ENCODE measurements at regions not wholly inside any gene's neighbourhood (a gene's known extent, or its start where the extent isn't known, plus 50 kb on each side); places are given as distances from the start of the nearest gene placed in this dataset.

DNA sequence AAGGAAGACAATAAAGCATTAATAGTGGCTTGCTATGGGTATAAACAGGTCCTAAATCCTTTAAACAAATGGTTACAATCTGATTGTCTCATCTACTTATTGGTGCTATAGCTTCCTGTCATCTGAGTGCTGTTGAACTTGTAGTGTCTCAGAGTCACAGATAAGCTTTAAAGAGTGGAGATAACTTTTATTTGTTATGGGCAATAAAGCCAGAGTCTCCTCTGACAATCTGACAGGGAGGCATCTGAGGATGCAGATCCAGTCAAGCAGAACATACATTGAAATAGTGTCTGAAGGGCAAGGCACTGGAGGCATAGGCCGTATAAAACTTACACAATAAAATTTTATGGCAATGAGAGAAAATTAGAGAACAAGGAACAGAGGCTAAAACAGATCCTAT is 1132.4 kb upstream of the CDH2 start:
- no peak overlapping the region for H3K27ac ChIP-seq
- H3K27me3 ChIP-seq (replicated peaks), result no peaks in the 10 kb centered on the region
- DNase-seq (ENCODE audit: low read depth in 1 of 2, low spot score in 2 of 2), result no peak
- no peak overlapping the region for H3K4me3 ChIP-seq
- no peaks in the 10 kb centered on the region for H3K4me1 ChIP-seq (replicated peaks)
- H3K9me3 ChIP-seq (replicated peaks), result no peaks in the 10 kb centered on the region
- H3K36me3 ChIP-seq, result no peaks in the 10 kb centered on the region

DNA sequence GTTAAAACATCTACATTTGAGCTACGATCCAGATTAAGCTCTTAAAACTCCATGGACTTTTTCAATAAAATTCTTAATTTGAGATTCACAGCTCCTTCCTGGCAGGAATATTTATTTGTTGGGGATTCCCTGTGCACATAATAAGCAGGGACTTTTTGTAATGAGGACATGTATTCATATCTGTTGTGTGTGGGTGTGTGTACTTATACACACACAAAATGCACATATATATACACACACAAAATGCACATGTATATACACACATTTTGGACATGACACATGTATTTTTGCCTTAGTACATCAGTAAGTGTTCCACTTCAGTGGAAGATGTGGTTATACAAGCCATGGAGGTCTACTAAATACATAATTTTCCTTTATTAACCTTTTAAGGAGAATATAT is 1131.1 kb upstream of the CDH2 start:
- no peak for DNase-seq (ENCODE audit: low read depth in 1 of 2, low spot score in 2 of 2)
- Histone ChIP-seq H3K36me3 (no peaks in the 10 kb centered on the region), H3K27ac (no peak overlapping the region), H3K27me3 (replicated peaks) (no peaks in the 10 kb centered on the region), H3K4me1 (replicated peaks) (no peaks in the 10 kb centered on the region), H3K9me3 (replicated peaks) (no peaks in the 10 kb centered on the region), H3K4me3 (no peak overlapping the region)

DNA sequence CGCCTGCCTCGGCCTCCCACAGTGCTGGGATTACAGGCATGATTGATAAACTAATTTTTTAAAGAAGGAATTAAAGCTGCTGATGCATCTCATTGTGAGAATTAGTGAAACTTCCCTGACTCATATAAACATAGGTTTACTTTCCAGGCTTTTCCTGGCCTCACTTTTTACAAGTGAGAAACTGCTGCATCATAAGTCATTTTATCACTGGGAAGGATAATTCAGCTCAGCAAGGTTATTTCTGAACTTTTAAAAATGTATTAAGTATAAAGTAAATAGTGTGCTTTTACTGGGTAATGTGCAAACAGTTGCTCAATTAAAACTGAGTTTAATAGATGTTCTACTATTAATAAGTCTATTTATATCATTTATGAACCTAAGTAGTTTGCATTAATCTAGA is 1130.3 kb upstream of the CDH2 start:
- H3K27ac ChIP-seq, result no peak overlapping the region
- H3K9me3 ChIP-seq (replicated peaks), result no peaks in the 10 kb centered on the region
- no peak for DNase-seq (ENCODE audit: low read depth in 1 of 2, low spot score in 2 of 2)
- H3K27me3 ChIP-seq (replicated peaks), result 0 out of 2 replicates have a peak, but pooled peaks cover 3% of the 10 kb centered on the region
- no peak overlapping the region for H3K4me3 ChIP-seq
- H3K36me3 ChIP-seq, result no peaks in the 10 kb centered on the region
- no peaks in the 10 kb centered on the region for H3K4me1 ChIP-seq (replicated peaks)

DNA sequence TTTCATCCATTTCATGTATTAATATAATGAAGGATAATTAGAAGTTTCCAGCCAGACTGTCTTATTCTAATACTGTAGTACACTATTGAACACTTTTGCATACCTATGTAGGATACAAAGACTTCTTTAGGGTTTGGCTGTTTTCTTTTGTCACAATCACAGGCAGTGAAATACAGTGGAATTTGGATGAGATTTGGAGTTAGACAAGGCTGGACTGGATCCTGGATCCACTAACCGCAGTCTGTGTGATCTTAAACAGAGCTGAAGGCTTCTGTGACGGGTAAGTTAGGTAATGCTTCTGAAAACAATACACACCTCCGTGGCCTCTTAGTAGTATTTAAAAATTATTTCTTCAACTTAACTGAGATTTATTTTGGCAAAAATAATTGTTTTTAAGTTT is 1128.6 kb upstream of the CDH2 start:
- H3K4me3 ChIP-seq, result no peak overlapping the region
- no peak overlapping the region for H3K27ac ChIP-seq
- 0 out of 2 replicates have a peak, but pooled peaks cover 3% of the 10 kb centered on the region for H3K27me3 ChIP-seq (replicated peaks)
- DNase-seq (ENCODE audit: low read depth in 1 of 2, low spot score in 2 of 2), result no peak
- H3K4me1 ChIP-seq (replicated peaks), result no peaks in the 10 kb centered on the region
- H3K9me3 ChIP-seq (replicated peaks), result no peaks in the 10 kb centered on the region
- no peaks in the 10 kb centered on the region for H3K36me3 ChIP-seq

DNA sequence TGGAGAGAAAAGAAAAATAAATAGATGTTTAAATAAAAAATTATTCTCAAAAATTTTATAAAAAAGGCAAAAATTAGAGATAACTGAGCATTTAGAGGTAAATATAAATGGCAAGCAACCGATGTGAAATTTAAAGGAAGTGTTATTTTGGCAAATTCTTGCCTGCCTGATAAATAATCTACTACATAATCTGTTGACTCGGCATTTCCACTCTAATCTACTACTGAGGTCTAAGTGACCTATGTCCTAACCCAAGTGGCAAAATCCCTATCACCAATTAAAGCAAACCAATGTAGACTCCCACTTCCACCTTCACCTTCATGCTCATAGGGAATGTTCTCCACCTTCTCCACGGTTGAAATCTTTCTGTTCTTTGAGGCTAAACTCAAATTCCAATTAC is 1124.1 kb upstream of the CDH2 start:
- no peak for DNase-seq (ENCODE audit: low read depth in 1 of 2, low spot score in 2 of 2)
- H3K9me3 ChIP-seq (replicated peaks), result no peaks in the 10 kb centered on the region
- no peaks in the 10 kb centered on the region for H3K36me3 ChIP-seq
- H3K27ac ChIP-seq, result no peak overlapping the region
- H3K4me3 ChIP-seq, result no peak overlapping the region
- H3K4me1 ChIP-seq (replicated peaks), result no peaks in the 10 kb centered on the region
- H3K27me3 ChIP-seq (replicated peaks), result 0 out of 2 replicates have a peak, but pooled peaks cover 3% of the 10 kb centered on the region

DNA sequence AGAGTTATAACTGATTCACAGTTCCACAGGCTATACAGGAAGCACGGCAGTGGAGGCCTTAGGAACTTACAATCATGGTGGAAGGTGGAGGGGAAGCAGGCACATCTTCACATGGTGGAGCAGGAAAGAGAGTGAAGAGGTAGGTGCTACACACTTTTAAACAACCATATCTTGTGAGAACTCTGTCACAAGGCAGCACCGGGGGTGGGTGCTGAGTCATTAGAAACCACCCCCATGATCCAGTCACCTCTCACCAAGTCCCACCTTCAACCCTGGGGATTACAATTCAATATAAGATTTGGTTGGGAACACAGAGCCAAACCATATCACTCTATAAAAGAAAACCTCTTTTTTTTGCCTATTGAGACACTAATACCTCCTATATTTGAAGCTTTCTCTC is 1108.5 kb upstream of the CDH2 start:
- Histone ChIP-seq H3K4me1 (replicated peaks) (no peaks in the 10 kb centered on the region), H3K27ac (no peak overlapping the region), H3K4me3 (no peak overlapping the region), H3K36me3 (no peaks in the 10 kb centered on the region), H3K27me3 (replicated peaks) (no peaks in the 10 kb centered on the region), H3K9me3 (replicated peaks) (no peaks in the 10 kb centered on the region)
- no peak for DNase-seq (ENCODE audit: low read depth in 1 of 2, low spot score in 2 of 2)

DNA sequence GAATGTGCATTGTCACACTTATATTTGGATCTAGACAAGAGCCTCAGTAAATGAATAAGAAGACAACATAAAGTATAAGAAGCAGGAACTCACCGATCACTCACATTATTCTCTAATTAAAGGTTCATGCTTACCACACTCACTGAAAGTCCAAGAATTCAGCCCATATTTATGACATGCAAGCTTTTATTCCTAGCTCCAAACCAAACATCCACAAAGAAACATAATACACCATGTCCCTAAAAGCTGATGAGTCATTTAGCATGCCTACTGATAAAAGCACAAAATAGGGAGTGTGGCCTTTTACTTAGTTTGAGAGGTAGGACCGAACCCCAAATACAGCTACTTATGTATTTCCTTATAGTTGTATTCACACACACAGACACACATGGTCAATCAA is 1094.6 kb upstream of the CDH2 start:
- Histone ChIP-seq H3K4me1 (replicated peaks) (no peaks in the 10 kb centered on the region), H3K4me3 (no peak overlapping the region), H3K9me3 (replicated peaks) (no peaks in the 10 kb centered on the region), H3K27me3 (replicated peaks) (no peaks in the 10 kb centered on the region), H3K36me3 (no peaks in the 10 kb centered on the region), H3K27ac (no peak overlapping the region)
- DNase-seq (ENCODE audit: low read depth in 1 of 2, low spot score in 2 of 2), result no peak

DNA sequence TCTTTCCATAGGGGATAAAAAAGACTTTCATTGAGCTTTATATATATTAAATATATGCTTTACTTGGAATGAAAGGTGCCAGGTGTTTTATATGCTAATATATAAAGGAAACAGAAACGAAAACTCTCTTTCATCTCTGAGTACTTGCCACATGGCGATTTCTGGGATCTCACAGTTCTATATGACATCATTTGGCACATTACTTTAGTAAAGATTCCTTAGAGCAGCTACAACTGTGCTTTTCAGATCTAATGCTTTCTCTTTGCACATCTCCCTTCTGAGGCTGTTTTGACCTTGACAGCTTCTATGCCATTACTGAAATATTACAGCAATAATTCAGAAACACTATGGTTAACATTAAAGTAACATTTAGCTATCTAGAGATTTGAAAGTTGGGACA is 1082.9 kb upstream of the CDH2 start:
- no peak overlapping the region for H3K27ac ChIP-seq
- H3K27me3 ChIP-seq (replicated peaks), result no peaks in the 10 kb centered on the region
- no peak overlapping the region for H3K4me3 ChIP-seq
- H3K4me1 ChIP-seq (replicated peaks), result no peaks in the 10 kb centered on the region
- H3K36me3 ChIP-seq, result no peaks in the 10 kb centered on the region
- H3K9me3 ChIP-seq (replicated peaks), result no peaks in the 10 kb centered on the region
- DNase-seq (ENCODE audit: low read depth in 1 of 2, low spot score in 2 of 2), result no peak

DNA sequence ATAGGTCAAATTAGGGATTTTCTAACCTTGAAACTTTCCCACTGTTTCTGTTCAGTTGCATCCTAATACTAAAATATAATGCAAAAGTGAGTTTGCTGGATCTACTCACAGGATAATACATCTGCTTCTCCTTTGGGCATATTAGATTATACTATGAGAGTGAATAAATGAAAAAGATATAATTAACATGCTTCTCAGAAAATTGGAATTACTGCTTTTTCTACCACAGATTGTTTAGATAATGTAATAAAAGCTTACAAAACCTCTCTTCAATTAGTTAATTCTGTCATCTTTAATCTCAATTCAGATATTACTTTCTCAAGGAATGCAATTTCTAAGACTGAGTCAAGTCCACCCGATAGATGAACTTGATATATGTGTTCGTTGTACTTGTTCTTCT is 1077.2 kb upstream of the CDH2 start:
- H3K27ac ChIP-seq, result no peak overlapping the region
- no peaks in the 10 kb centered on the region for H3K27me3 ChIP-seq (replicated peaks)
- DNase-seq (ENCODE audit: low read depth in 1 of 2, low spot score in 2 of 2), result no peak
- no peaks in the 10 kb centered on the region for H3K9me3 ChIP-seq (replicated peaks)
- H3K4me3 ChIP-seq, result no peak overlapping the region
- H3K4me1 ChIP-seq (replicated peaks), result no peaks in the 10 kb centered on the region
- H3K36me3 ChIP-seq, result no peaks in the 10 kb centered on the region

DNA sequence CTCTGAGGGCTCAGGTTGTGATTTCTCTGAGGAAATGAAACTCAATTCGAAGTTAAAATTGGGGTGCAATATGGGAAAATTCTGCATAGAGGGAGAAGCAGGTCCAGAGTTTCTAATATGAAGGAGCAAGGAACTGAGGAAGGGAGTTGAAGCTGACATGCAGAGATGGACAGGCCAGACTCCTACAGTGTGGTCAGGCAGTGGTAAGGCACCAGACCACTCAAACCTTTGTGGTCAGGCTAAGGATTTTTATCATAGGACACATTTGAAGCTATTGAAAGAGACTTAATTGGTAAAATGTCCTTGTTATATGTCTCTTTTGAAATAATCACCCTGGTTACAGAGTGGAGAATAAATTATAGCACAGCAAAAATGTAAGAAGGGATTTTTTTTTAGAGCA is 1074.8 kb upstream of the CDH2 start:
- no peaks in the 10 kb centered on the region for H3K4me1 ChIP-seq (replicated peaks)
- DNase-seq (ENCODE audit: low read depth in 1 of 2, low spot score in 2 of 2), result no peak
- no peaks in the 10 kb centered on the region for H3K27me3 ChIP-seq (replicated peaks)
- H3K4me3 ChIP-seq, result no peak overlapping the region
- H3K36me3 ChIP-seq, result no peaks in the 10 kb centered on the region
- H3K9me3 ChIP-seq (replicated peaks), result no peaks in the 10 kb centered on the region
- no peak overlapping the region for H3K27ac ChIP-seq

DNA sequence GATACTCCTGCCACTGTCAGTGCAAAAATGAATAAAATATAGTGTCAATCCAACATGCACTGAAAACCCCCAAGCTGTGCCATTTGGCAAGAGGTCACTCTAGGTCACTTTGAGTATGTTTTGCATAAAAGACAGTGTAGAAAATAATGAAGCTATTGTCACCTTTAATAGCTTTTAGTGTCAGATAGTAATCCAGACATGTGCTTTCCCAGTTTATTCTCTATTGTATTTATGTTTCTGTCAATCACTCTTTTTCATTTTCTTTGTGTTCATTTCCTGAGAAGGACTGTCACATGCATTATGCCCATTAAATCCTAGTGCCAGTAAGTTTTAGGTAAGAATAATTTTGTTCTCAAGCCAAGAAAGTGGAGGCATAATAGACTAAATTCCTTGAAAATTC is 1073.9 kb upstream of the CDH2 start:
- Histone ChIP-seq H3K4me3 (no peak overlapping the region), H3K4me1 (replicated peaks) (no peaks in the 10 kb centered on the region), H3K36me3 (no peaks in the 10 kb centered on the region), H3K27me3 (replicated peaks) (no peaks in the 10 kb centered on the region), H3K9me3 (replicated peaks) (no peaks in the 10 kb centered on the region), H3K27ac (no peak overlapping the region)
- no peak for DNase-seq (ENCODE audit: low read depth in 1 of 2, low spot score in 2 of 2)

DNA sequence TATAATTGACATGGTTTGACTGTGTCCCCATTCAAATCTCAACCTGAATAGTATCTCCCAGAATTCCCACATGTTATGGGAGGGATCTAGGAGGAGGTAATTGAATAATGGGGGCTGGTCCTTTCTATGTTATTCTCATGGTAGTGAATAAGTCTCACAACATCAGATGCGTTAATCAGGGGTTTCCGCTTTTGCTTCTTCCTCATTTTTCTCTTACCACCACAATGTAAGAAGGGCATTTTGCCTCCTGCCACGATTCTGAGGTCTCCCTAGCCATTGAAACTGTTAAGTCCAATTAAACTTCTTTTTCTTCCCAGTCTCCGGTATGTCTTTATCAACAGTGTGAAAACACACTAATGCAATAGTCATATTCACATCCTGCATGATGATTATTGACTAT is 1073.3 kb upstream of the CDH2 start:
- H3K4me3 ChIP-seq, result no peak overlapping the region
- H3K27ac ChIP-seq, result no peak overlapping the region
- H3K36me3 ChIP-seq, result no peaks in the 10 kb centered on the region
- DNase-seq (ENCODE audit: low read depth in 1 of 2, low spot score in 2 of 2), result no peak
- no peaks in the 10 kb centered on the region for H3K27me3 ChIP-seq (replicated peaks)
- no peaks in the 10 kb centered on the region for H3K9me3 ChIP-seq (replicated peaks)
- H3K4me1 ChIP-seq (replicated peaks), result no peaks in the 10 kb centered on the region

DNA sequence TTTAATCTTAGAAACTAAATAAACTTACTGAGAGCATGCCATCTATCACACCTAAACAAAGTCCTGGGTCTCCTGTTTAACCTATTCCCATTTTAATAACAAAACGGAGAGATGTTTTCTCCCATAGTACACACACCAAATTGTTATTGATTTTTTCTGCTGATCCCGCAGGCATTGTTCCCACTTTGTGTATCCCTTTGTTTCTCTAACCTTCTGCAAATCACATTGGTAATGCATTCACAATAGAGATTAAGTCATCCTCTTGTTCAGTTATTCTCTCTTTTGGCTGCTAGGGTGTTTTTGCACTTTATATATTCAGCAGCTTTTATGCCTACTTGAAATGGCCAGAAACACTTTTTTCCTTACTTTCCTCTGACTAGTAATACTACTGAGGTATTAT is 1071.9 kb upstream of the CDH2 start:
- no peak for DNase-seq (ENCODE audit: low read depth in 1 of 2, low spot score in 2 of 2)
- Histone ChIP-seq H3K4me3 (no peak overlapping the region), H3K27ac (no peak overlapping the region), H3K36me3 (no peaks in the 10 kb centered on the region), H3K9me3 (replicated peaks) (no peaks in the 10 kb centered on the region), H3K4me1 (replicated peaks) (no peaks in the 10 kb centered on the region), H3K27me3 (replicated peaks) (no peaks in the 10 kb centered on the region)

DNA sequence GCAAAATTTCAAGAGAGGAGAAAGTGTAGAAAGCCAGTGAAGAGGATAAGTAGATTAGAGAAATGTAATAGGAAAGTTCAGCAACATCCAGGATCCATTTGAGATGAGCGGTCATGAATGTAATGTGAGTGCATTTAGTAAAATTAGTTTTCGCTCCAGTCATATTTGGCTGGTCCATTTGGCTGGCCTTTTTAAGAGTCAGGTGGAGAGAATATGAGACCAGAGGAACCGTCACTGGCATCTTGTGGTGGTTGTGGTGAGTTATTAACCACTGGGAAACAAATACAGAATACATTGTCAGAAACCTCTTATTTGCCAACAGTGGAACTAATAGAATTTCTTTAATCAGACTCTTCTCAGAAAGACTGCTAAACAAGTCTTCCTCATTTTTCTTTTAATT is 1064.3 kb upstream of the CDH2 start:
- H3K4me3 ChIP-seq, result no peak overlapping the region
- no peaks in the 10 kb centered on the region for H3K4me1 ChIP-seq (replicated peaks)
- H3K36me3 ChIP-seq, result no peaks in the 10 kb centered on the region
- no peak overlapping the region for H3K27ac ChIP-seq
- no peaks in the 10 kb centered on the region for H3K9me3 ChIP-seq (replicated peaks)
- H3K27me3 ChIP-seq (replicated peaks), result no peaks in the 10 kb centered on the region
- DNase-seq (ENCODE audit: low read depth in 1 of 2, low spot score in 2 of 2), result no peak

DNA sequence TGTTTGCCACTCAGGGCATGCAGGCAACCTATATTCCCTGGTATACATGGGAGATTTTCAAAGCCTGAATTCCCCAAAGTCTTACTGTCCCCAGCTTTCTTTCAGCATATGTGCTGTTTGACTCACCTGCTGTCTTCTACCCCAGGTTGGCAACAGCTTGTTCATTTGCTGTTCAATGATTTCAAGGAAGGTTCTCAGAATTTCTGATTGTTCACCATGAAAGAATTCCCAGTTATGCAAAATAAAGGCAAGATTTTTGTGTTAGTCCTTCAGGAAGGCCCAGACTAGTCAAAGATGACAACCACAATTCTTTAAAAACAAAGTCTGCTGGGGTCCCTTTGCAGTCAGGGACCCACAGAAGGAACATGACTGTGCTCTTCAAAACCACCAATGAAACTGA is 1057.8 kb upstream of the CDH2 start:
- Histone ChIP-seq H3K4me1 (replicated peaks) (no peaks in the 10 kb centered on the region), H3K27me3 (replicated peaks) (no peaks in the 10 kb centered on the region), H3K4me3 (no peak overlapping the region), H3K9me3 (replicated peaks) (no peaks in the 10 kb centered on the region), H3K27ac (no peak overlapping the region), H3K36me3 (no peaks in the 10 kb centered on the region)
- DNase-seq (ENCODE audit: low read depth in 1 of 2, low spot score in 2 of 2), result no peak

Measured in SJSA1 (cell line).